GM10248 (cell line): ENCODE measurements at regions not wholly inside any gene's neighbourhood (a gene's known extent, or its start where the extent isn't known, plus 50 kb on each side); places are given as distances from the start of the nearest gene placed in this dataset.

Source experiments
- CTCF ChIA-PET: fragments of 300-600 bp; sonication (Branson Sonifier 250); formaldehyde crosslinking; extraction: SDS; loops from one replicate; lab custom pipeline; 2021; ENCODE audit warnings: antibody characterized with exemption; lab: Yijun Ruan, JAX
- POLR2A ChIA-PET: fragments of 350-650 bp; sonication (Branson Sonifier 250); formaldehyde crosslinking; extraction: SDS; loops from one replicate; lab custom pipeline; 2020; ENCODE audit warnings: antibody characterized with exemption; lab: Yijun Ruan, JAX
- DNase-seq: peaks from one replicate; pipeline ENCODE4 v3.0.0; 2012; ENCODE audit errors: extremely low spot score
- TF ChIP-seq, protein P1 (sequence below): IDR thresholded peaks from 2 replicates; pipeline ENCODE4 v1.5.1; 2012; ENCODE audit warnings: mild to moderate bottlenecking, low read depth; ENCODE audit errors: extremely low read depth, missing control alignments, control extremely low read depth

GRCh38 chr3:179510496-179510895, 52.2 kb upstream of the ACTL6A start:
- CTCF ChIA-PET: no interaction called here
- TF ChIP-seq, protein P1, sequence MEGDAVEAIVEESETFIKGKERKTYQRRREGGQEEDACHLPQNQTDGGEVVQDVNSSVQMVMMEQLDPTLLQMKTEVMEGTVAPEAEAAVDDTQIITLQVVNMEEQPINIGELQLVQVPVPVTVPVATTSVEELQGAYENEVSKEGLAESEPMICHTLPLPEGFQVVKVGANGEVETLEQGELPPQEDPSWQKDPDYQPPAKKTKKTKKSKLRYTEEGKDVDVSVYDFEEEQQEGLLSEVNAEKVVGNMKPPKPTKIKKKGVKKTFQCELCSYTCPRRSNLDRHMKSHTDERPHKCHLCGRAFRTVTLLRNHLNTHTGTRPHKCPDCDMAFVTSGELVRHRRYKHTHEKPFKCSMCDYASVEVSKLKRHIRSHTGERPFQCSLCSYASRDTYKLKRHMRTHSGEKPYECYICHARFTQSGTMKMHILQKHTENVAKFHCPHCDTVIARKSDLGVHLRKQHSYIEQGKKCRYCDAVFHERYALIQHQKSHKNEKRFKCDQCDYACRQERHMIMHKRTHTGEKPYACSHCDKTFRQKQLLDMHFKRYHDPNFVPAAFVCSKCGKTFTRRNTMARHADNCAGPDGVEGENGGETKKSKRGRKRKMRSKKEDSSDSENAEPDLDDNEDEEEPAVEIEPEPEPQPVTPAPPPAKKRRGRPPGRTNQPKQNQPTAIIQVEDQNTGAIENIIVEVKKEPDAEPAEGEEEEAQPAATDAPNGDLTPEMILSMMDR: no peak
- no peak for DNase-seq
- POLR2A ChIA-PET: no interaction called here

GRCh38 chr3:179512378-179512777, 50.3 kb upstream of the ACTL6A start:
- TF ChIP-seq, protein P1: no peak
- CTCF ChIA-PET: interaction anchor here (1.3 to 1.4 kb wide), 2 partner anchors 20 to 36 kb away, joined by 3 to 6 read pairs; no protein-coding TSS in a partner anchor
- POLR2A ChIA-PET: no interaction called here
- no peak for DNase-seq
